VCaP (cell line): ENCODE measurements at regions not wholly inside any gene's neighbourhood (a gene's known extent, or its start where the extent isn't known, plus 50 kb on each side); places are given as distances from the start of the nearest gene placed in this dataset.

Source experiments
- H3K27ac ChIP-seq: fragments of 450-650 bp; 2 replicates; pipeline ENCODE4 v1.5.1; 2017
- TF ChIP-seq, protein P1 (sequence below): fragments of 450-650 bp; conservative IDR thresholded peaks from 2 replicates; pipeline ENCODE4 v1.5.1; 2017; ENCODE audit warnings: mild to moderate bottlenecking, moderate library complexity

GRCh38 chr1:64387389-64388285, 82.3 kb upstream of the CACHD1 start:
- no peak overlapping the region for H3K27ac ChIP-seq
- TF ChIP-seq, protein P1, sequence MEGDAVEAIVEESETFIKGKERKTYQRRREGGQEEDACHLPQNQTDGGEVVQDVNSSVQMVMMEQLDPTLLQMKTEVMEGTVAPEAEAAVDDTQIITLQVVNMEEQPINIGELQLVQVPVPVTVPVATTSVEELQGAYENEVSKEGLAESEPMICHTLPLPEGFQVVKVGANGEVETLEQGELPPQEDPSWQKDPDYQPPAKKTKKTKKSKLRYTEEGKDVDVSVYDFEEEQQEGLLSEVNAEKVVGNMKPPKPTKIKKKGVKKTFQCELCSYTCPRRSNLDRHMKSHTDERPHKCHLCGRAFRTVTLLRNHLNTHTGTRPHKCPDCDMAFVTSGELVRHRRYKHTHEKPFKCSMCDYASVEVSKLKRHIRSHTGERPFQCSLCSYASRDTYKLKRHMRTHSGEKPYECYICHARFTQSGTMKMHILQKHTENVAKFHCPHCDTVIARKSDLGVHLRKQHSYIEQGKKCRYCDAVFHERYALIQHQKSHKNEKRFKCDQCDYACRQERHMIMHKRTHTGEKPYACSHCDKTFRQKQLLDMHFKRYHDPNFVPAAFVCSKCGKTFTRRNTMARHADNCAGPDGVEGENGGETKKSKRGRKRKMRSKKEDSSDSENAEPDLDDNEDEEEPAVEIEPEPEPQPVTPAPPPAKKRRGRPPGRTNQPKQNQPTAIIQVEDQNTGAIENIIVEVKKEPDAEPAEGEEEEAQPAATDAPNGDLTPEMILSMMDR = no peak

GRCh38 chr1:64388336-64388735, 81.6 kb upstream of the CACHD1 start:
- H3K27ac ChIP-seq = no peak overlapping the region
- TF ChIP-seq, protein P1 = no peak

DNA sequence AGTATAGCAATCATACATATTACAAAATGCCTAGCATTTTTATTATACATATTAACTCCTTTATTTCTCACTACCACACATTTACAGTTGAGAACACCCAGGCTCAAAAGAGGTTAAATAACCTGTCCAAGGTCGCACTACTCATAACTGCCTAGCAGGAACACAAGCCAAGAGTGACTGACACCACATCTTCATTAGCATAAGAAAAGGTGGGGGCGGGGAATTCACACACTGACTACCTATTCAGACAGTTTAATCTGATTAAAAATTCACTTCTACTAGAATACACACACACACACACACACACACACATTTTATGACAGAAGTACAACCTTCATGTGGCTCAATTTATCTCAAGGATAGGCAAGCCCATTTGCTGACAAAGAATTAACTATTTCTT, 77.8 kb upstream of the CACHD1 start:
- no peak overlapping the region for H3K27ac ChIP-seq
- TF ChIP-seq, protein P1 = no peak

DNA sequence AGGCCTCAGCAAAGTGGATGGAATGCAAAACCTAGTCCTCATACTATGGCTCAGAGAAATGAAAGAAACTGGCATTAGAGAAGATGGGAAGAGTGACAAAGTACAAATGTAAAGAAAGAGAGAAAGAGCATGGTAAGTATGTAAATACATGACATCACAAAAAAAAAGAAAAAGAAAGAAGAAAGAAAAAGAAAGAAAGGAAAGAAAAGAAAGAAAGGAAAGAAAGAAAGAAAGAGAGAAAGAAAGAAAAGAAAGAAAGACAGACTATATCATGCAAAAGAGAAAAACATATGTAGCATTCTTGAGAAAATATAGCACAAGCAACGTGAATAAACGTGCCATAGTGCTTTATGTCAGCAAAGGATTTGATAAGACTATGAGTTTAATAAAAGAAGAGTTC, 76.1 kb upstream of the CACHD1 start:
- TF ChIP-seq, protein P1 = no peak
- no peak overlapping the region for H3K27ac ChIP-seq

DNA sequence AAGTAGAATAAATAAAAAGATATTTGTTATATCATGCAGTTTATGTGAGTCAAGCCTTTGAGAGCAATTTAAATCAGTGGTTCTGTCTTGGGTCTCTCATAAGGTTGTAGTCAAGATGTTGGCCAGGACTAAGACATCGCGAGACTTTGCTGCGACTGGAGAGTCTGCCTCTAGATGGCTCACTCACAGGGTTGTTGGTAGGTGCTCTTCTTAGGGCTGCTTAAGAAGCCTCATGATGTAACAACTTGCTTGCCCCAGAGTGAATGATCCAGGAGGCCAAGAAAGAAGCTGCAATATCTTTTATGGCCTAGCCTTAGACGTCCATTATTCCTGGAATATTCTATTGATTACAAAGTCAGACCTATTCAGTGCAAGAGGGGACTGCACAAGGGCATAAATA, 73.1 kb upstream of the CACHD1 start:
- TF ChIP-seq, protein P1 = no peak
- no peak overlapping the region for H3K27ac ChIP-seq

- no peak overlapping the region for H3K27ac ChIP-seq
- TF ChIP-seq, protein P1 = no peak
These were observed 72.4 kb upstream of the CACHD1 start for GRCh38 chr1:64397541-64397940.

- TF ChIP-seq, protein P1 = no peak
- H3K27ac ChIP-seq = no peak overlapping the region
These were observed 71.0 kb upstream of the CACHD1 start for GRCh38 chr1:64398936-64399335.
